GM12878 (cell line): ENCODE measurements at regions not wholly inside any gene's neighbourhood (a gene's known extent, or its start where the extent isn't known, plus 50 kb on each side); places are given as distances from the start of the nearest gene placed in this dataset.

ENCODE experiments used
- CHD2 ChIP-seq: IDR thresholded peaks from 2 replicates; pipeline ENCODE4 v1.6.1; 2011; ENCODE audit warnings: low read depth, low read length, improper control_type of control experiment, borderline replicate concordance
- CTCF ChIP-seq, 3 experiments: IDR thresholded peaks in 2 of 3; conservative IDR thresholded peaks in 1 of 3; 2 replicates each; pipeline ENCODE4 v1.5.1; 2011; ENCODE audit warnings: low read depth in 3 of 3, low read length in 3 of 3, mild to moderate bottlenecking in 3 of 3, control low read depth in 2 of 3, moderate library complexity in 2 of 3, inconsistent platforms in 1 of 3, mixed read lengths in 1 of 3; ENCODE audit not compliant: control insufficient read depth in 2 of 3, insufficient read depth in 1 of 3; ENCODE audit errors: extremely low read depth in 1 of 3
- CUX1 ChIP-seq: IDR thresholded peaks from 2 replicates; pipeline ENCODE4 v1.6.1; 2012; ENCODE audit warnings: improper control_type of control experiment, low read depth, low read length; ENCODE audit not compliant: insufficient replicate concordance
- DPF2 ChIP-seq: fragments of 450-650 bp; IDR thresholded peaks from 2 replicates; pipeline ENCODE4 v1.6.1; 2017; ENCODE audit warnings: mild to moderate bottlenecking
- E2F4 ChIP-seq: IDR thresholded peaks from 2 replicates; pipeline ENCODE4 v1.6.1; 2012; ENCODE audit warnings: low read depth, low read length, improper control_type of control experiment
- GABPA ChIP-seq: IDR thresholded peaks from 2 replicates; pipeline ENCODE4 v1.6.1; 2014; ENCODE audit warnings: antibody characterized with exemption, low read depth, mild to moderate bottlenecking, inconsistent platforms
- MTA2 ChIP-seq: fragments of 450-650 bp; IDR thresholded peaks from 2 replicates; pipeline ENCODE4 v1.6.1; 2016; ENCODE audit warnings: low read depth, mild to moderate bottlenecking, moderate library complexity
- SMAD1 ChIP-seq: fragments of 450-650 bp; IDR thresholded peaks from 2 replicates; pipeline ENCODE4 v1.6.1; 2018; ENCODE audit warnings: mild to moderate bottlenecking, low read depth; ENCODE audit not compliant: partially characterized antibody
- SPI1 ChIP-seq: IDR thresholded peaks from 2 replicates; pipeline ENCODE4 v1.6.1; 2011; ENCODE audit warnings: low read depth, mild to moderate bottlenecking, low read length, moderate library complexity, borderline replicate concordance; ENCODE audit not compliant: insufficient read depth
- SRF ChIP-seq, 2 experiments: IDR thresholded peaks; 2 replicates each; pipeline ENCODE4 v1.6.1; 2011; ENCODE audit warnings: low read depth in 2 of 2, low read length in 2 of 2, mild to moderate bottlenecking in 1 of 2, moderate library complexity in 1 of 2
- SUPT20H ChIP-seq: IDR thresholded peaks from 2 replicates; pipeline ENCODE4 v1.6.1; 2011; ENCODE audit warnings: low read depth, mild to moderate bottlenecking, low read length, moderate library complexity, borderline replicate concordance; ENCODE audit not compliant: control insufficient read depth
- TCF12 ChIP-seq: IDR thresholded peaks from 2 replicates; pipeline ENCODE4 v1.6.1; 2011; ENCODE audit warnings: low read depth, mild to moderate bottlenecking, low read length
- YBX1 ChIP-seq: fragments of 450-650 bp; IDR thresholded peaks from 2 replicates; pipeline ENCODE4 v1.6.1; 2016; ENCODE audit warnings: antibody characterized with exemption
- ZNF384 ChIP-seq: IDR thresholded peaks from 2 replicates; pipeline ENCODE4 v1.6.1; 2012; ENCODE audit warnings: low read depth, mild to moderate bottlenecking, low read length, improper control_type of control experiment, borderline replicate concordance
- ZNF622 ChIP-seq: fragments of 450-650 bp; IDR thresholded peaks from 2 replicates; pipeline ENCODE4 v1.6.1; 2017; ENCODE audit warnings: mild to moderate bottlenecking, inconsistent platforms
- TF ChIP-seq, protein P1 (sequence below): fragments of 450-650 bp; IDR thresholded peaks from 2 replicates; pipeline ENCODE4 v1.6.1; 2018; ENCODE audit warnings: borderline replicate concordance, mild to moderate bottlenecking; ENCODE audit not compliant: partially characterized antibody
- TF ChIP-seq, protein P2 (sequence below): IDR thresholded peaks from 2 replicates; pipeline ENCODE4 v1.6.1; 2012; ENCODE audit warnings: low read length, inconsistent platforms

- no peak for TF ChIP-seq ZNF622
- peak; percentile 74 for TF ChIP-seq ZNF384
- TF ChIP-seq SUPT20H, result no peak
- peak; percentile 83 for TF ChIP-seq MTA2
- no peak for TF ChIP-seq E2F4
- no peak for TF ChIP-seq GABPA
- TF ChIP-seq CUX1, result peak; percentile 53
- TF ChIP-seq YBX1, result no peak
- TF ChIP-seq TCF12, result peak; percentile 97
- TF ChIP-seq, protein P1, sequence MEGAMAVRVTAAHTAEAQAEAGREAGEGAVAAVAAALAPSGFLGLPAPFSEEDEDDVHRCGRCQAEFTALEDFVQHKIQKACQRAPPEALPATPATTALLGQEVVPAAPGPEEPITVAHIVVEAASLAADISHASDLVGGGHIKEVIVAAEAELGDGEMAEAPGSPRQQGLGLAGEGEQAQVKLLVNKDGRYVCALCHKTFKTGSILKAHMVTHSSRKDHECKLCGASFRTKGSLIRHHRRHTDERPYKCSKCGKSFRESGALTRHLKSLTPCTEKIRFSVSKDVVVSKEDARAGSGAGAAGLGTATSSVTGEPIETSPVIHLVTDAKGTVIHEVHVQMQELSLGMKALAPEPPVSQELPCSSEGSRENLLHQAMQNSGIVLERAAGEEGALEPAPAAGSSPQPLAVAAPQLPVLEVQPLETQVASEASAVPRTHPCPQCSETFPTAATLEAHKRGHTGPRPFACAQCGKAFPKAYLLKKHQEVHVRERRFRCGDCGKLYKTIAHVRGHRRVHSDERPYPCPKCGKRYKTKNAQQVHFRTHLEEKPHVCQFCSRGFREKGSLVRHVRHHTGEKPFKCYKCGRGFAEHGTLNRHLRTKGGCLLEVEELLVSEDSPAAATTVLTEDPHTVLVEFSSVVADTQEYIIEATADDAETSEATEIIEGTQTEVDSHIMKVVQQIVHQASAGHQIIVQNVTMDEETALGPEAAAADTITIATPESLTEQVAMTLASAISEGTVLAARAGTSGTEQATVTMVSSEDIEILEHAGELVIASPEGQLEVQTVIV, result no peak
- peak; percentile 88 for TF ChIP-seq SMAD1
- no peak for TF ChIP-seq CTCF (IDR thresholded peaks at IDR 0.05 in 2 of 3, conservative IDR thresholded peaks at IDR 0.05 in 1 of 3; ENCODE audit: control insufficient read depth in 2 of 3, extremely low read depth in 1 of 3, insufficient read depth in 1 of 3, low read depth in 3 of 3, low read length in 3 of 3)
- TF ChIP-seq, protein P2, sequence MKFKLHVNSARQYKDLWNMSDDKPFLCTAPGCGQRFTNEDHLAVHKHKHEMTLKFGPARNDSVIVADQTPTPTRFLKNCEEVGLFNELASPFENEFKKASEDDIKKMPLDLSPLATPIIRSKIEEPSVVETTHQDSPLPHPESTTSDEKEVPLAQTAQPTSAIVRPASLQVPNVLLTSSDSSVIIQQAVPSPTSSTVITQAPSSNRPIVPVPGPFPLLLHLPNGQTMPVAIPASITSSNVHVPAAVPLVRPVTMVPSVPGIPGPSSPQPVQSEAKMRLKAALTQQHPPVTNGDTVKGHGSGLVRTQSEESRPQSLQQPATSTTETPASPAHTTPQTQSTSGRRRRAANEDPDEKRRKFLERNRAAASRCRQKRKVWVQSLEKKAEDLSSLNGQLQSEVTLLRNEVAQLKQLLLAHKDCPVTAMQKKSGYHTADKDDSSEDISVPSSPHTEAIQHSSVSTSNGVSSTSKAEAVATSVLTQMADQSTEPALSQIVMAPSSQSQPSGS, result peak; percentile 98
- TF ChIP-seq SPI1, result no peak
- TF ChIP-seq DPF2, result peak; percentile 79
- TF ChIP-seq SRF (IDR thresholded peaks at IDR 0.05; ENCODE audit: low read depth in 2 of 2, low read length in 2 of 2), result no peak
- peak; percentile 50; the same call in 1 of the 2 replicates for TF ChIP-seq CHD2
Observed at GRCh38 chr10:11678074-11678793, 63.9 kb upstream of the ECHDC3 start (continued).
